Activated CD4-positive, alpha-beta T cell treated with anti-CD3 and anti-CD28 coated beads for 48 hours (primary cell): ENCODE measurements at regions not wholly inside any gene's neighbourhood (a gene's known extent, or its start where the extent isn't known, plus 50 kb on each side); places are given as distances from the start of the nearest gene placed in this dataset.
A peak's percentile ranks its signal among the peaks of the same experiment; 100 is the strongest.

ENCODE experiments used
- DNase-seq: peaks from one replicate; pipeline ENCODE4 v3.0.0-alpha.2; 2020

DNA sequence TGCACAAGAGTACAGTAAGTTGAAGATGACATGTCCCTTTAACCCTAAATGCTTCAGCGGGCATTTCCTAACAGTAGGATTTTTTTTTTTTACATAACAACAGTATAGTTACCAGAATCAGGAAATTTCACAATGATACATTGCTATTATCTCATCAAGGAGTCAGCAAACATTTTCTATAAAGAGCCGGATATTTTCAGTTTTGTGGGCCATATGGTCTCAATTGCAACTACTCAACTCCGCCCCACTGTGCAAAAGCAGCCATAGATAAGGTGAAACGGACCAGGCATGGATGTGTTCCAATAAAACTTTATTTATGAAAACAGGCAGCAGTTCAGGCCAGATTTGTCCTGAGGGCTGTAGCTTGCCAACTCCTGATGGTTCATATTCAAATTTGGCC, 130.6 kb downstream of the SMAD6 start:
- no peak for DNase-seq

DNA sequence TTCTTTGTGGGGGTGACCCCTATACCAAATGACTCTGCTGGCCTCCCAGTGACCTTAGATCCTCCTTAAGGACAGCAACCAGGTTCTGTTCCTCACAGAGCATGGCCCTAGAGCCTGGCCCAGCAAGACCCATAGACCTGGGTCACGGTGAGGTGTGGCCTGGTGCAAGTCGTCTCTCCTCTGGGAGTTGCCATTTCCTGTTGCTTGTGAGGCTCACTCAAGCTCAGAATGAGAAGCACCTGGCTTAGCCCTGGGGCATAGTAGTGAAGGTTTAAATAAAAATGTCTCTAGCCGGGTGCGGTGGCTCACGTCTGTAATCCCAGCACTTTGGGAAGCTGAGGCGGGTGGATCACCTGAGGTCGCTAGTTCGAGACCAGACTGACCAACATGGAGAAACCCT, 131.3 kb downstream of the SMAD6 start:
- DNase-seq = no peak

DNA sequence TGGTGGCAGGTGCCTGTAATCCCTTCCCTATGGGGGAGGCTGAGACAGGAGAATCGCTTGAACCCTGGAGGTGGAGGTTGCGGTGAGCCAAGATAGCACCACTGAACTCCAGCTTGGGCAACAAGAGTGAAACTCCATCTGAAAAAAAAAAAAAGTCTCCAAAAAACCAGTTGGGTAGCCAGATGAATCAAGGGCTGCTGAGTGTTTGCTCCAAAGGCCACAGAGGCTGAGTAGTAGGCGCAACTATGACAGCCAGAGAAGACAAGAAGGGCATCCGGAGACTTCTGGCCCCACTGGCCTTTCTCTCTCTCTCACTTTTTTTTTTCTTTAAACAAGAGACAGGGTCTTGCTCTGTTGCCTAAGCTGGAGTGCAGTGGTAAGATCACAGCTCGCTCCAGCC, 131.8 kb downstream of the SMAD6 start:
- no peak for DNase-seq

DNA sequence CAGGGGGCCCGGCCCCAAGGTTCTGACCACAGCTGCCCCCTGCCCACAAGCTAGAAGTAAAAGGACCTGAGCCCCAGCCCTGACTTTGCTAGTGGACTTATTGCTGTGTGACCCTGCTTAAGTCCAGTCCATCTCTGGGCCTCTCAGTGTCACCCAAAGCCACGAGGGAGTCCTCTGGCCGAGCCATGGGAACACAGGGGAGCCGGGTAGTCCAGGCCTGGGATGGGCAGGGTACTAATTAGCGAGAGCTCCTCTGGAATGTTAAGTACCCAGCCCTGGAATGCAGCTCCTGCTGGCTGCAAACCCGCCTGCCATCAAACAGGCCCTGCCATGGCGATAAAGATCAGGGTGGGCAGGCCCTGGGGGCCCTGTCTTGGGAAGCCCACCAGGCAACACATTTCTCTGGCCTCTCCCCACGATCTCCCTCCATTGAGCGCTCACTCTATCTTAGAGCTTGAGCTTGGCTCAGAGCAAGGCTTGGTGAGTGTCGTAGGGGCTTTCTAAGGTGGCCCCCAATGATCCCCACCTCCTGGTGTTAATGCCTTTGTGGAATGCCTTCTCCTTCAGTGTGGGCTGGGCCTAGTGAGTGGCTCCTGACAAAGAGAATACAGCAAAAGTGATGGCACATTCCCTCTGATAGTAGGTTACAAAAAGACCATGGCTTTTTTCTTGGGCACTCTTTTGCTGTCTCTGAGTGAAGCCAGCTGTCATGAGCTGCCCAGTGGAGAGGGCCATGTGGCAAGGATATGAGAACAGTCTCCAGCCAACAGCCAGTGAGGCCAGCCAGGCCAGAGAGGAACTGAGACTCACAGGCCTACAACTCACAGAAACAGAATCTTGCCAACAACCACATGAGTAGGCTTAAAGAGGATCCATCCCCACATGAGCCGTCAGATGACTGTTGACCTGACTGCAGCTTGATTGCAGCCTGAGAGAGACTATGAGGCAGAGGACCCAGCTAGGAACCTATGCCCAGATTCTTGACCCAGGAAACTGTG, 133.1 kb downstream of the SMAD6 start:
- DNase-seq = no peak

DNA sequence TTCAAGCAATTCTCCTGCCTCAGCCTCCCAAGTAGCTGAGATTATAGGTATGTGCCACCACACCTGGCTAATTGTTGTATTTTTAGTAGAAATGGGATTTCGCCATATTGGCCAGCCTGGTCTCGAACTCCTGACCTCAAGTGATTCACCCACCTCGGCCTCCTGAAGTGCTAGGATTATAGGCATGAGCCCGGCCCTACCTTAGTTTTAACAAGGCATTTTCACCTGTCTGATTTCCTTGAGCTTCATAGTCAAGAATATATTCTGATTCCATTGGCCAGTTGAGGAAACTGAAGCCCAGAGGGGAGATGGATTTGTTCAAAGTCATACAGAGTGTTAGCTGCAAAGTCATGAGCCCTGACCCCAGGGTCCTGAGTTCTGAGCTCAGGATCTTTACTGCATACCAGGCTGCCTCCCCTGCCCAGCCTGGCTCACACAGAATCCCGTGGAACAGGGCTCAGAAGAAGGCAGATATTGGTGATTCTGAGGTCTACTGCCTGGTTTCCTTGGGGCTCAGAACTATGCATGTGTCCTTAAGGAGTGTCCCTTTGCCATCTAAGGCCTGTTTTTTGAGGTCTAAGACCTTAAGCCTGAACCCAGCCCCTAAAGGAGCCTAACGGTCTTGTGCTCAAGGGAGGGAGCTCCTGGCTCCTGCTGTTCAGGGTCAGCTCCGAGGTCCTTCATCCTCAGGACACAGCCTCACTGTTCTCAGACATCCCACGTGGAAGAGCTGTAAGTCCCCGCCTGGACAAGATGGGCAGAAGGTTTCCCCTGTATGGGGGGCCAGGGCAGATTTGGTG, 134.4 kb downstream of the SMAD6 start:
- no peak for DNase-seq

DNA sequence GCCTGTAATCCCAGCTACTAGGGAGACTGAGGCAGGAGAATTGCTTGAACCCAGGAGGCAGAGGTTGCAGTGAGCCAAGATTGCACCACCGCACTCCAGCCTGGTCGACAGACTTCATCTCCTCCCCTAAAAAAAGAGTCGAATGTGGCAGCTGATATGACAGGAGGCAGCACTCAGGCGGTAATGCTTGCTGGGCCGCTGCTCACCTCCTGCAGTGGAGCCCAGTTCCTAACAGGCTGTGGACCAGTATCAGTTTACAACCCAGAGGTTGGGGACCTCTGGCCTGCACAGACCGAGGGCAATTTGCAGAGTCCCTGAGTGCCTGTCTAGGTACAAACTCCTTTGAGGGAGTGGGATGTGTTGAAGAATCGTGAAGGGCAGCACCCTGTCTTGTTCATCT, 136.2 kb downstream of the SMAD6 start:
- no peak for DNase-seq

DNA sequence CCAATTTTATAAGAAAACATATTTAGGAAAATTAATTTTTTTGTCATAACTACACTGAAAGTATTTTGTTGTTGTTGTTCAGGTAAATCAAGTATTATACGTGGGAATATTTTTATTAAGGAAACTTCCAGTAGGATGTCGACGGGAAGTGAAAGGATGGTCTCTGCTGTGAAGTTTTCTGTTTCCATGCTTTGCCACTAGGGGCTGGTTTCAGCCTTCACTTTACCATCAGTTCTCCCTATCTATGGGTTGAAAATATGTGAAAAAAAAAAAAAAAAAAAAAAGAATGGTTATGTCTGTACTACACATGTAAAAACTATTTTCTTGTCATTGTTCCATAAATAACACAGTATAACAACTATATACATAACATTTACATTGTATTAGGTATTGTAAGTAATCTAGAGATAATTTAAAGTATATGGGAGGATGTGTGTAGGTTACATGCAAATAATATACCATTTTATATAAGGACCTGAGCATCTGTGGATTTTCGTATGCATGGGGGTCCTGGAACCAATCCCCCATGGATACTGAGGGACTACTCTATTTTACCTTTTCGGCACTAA, 136.7 kb downstream of the SMAD6 start:
- no peak for DNase-seq

DNA sequence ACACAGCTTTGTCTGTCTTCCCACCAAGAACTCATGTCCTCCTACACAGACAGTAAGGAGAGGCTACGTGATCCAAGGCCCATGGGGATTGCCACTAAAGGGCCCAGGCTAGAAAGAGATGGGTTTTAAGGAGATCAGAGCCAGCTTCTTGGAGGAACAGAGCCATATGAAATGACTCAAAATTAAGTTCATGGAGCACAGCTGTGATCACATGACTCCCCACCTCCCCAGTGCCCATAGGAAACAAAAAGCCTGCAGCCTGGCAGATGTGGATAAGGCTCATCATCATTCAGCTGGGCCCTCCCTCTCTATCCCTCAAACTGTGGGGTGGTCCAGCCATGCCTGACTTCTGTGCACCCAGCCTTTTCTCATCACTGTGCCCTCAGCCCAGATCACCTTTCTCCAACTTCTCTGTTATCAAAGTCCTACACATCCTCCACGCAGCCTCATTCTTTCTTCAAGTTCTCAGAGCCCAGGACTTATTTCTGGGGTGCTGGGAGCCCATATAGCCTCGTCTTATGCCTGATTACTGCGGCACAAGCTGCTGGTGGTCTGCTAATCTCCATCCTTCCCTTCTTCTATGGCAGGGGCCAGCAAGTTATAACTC, 137.6 kb downstream of the SMAD6 start:
- no peak for DNase-seq

DNA sequence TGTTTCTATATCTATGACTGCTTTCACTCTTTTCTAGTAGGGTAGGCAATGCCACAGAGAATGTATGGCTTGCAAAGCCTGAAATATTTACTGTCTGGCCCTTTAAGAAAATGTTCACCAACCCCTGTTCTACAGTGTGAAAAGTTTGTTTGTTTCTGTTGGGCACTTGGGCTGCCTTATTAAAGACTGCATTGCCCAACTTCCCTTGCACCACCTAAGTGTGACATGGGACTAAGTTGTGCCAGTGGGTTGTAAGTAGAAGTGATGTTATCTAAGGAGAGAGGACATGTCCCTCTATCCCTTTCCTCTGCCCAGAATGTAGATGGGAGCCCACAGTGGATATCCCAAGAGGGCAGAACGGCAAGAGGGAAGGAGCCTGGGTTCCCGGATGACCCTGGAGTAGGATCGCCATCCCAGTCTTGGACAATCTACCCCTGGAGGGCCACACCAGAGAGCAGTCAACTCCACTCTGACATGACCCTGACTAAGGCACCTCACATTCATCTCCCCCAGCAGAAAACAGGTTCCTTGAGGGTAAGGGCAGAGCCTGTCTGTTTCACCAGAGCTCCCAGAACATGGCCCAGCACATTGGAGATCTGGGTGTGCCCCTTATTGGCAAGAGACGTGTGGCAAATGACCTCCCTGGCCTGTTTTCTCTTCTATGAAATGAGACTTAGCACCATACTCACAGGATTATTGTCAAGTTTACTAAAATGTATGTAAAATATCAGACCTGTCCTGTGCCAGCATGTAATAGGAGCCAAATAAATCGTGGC, 138.8 kb downstream of the SMAD6 start:
- no peak for DNase-seq

DNA sequence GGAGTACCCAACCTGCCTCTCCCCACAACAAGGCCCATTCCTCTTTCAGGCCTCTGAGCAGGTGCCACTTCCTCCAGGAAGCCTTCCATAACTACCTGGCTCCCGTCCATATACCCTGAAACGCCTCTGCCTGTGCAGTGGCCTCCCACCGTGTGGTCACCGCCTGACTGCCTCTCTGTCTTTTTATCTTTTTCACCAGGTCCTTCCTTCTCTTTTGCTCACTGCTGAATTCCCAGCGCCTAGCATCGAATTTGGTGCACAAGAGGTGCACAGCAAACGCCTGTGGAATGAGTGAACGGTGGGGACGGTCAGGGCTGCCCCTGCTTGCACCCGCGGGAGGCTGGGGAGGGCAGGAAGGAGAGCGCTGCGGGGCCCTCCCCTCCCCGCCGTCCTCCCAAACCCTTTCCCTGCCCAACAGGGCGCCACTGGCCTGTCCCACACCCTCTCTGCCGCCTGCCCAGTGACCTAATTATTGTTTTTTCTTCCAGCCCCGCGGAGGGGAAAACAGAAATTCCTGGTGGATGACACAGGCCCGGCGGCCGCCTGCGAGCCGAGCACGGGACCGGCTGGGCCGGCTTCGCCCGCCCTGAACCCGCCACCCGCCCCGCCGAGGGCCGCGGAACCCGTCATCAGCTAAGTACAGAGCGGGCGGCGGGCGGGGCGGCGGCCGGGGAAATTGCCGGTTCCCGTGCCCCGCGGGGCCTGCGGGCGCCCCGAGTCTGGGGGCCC, 140.1 kb downstream of the SMAD6 start:
- DNase-seq = peak; percentile 21

DNA sequence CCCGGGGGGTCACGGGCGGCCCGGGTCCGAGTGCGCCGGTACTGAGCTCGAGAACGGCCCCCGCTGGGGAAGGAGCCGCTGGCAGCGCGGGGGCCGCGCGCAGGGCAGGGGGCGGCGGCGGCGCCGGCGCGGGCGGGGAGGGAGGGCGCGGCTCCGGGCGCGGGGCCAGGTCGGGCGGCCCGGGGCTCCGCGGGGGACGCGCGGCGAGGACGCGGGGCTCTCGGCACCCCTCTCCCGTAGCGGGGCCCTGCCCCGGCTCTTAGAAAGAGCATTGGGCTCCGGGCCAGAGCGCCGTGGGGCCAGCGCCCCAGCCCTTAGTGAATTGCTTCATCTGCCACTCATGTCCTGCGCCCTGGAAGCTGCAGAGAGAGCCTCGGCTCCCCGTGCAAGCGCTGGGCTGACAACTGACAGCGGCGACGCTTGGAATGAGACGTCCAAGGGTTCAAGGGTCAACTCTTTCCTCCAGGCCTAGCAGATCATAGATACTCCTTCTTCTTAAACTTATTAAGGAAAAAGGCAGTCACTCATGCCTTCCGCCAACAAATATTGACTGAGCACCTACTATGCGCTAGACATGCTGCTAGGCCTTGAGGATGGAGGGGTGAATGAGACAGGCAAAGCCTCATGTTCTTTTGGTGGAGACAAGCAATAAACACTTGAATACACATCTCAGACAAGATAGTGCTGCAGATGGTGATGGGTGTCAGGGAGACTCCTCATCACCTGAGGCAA, 140.8 kb downstream of the SMAD6 start:
- DNase-seq = peak; percentile 12

DNA sequence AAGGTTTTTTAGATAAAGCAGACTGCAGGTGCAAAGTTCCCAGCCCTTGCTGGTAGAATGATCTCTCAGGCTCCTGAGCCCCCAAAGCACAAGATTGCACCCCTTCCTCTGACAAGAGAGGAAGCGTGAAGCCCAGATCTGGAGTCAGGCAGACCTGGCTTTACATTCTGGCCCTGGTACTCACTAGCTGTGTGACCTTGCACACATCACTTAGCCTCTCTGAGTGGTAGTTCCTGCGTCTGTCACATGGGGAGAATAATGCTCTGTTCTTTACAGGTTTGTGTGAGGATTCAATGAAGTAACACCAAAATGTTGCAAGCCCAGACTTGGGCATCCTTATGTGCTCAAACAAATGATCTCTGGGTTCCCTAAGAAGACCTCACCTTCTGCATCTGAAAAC, 141.5 kb downstream of the SMAD6 start:
- no peak for DNase-seq

DNA sequence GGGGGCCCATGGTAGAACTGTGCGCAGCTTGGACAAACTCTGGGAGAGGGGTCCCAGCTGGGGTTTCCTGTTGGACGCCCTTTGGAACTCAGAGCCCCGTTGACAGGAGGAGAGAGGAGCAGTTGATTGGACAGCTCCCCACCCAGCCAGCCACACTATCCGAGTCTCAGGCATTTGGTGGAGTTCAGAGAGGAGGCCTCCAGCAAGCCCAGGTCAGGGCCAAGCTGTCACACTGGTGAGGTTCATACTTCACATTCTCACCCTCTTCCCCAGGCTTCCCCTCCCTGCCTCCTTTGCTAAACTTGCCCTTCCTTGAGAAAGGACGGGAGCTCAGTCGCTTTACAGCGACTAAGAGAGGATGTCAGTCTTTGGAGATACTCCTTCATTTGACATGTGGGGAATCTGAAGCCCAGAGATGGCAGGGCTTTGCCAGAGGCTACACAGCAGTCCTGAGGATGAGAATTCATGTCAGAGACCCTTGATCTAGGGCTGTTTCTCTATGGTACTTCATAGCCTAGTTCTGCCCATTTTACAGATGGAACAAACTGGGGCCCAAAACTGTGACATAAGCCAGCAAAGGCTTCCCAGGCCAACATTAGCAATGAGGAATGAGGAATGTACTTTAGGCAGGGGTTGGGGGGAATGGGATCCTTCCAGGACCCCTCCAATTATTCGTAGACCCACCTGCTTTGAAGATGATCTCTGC, 142.2 kb downstream of the SMAD6 start:
- DNase-seq = no peak

DNA sequence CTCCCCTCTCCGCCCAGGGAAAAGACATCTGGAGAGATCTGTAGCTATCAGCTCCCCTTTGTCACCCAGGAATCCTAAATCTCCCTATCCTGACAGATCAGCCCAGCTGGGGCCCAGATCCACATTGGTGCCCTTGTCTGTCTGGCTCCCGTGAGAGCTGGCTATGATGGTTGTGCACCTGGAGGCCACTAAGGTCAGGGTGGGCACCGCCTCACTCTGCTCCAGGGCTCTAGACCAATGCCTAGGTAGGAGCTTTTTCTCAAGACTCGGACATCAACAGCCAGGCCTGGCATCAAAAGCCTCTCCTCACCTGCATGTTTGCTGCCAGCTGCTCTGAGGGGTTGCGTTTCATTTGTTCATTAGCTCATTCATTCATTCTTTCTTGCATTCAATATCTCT, 142.7 kb downstream of the SMAD6 start:
- DNase-seq = no peak

DNA sequence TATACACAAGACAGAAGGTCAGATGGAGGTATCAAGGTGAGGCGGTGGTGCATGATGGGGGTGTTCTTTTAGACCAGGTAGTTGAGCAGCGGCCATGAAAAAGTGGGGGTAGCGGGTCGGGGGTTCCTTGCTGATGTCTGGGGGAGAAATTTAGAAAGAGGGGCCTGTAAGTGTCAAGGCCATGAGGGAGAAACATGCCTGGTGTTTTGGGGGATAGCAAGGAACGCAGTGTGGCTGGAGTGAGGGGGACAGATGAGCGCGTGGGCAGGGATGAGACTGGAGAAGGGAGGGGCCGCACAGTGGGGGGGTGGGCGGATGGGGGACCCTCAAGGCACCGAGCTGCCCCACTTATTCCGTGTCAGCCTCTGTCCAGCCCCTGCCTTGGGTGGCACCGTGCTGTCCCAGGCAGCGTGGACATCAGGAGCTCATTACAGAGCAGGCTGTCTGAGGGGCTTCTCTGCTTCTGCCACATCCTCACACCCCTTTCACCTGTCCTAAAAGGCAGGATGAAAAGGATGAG, 143.3 kb downstream of the SMAD6 start:
- no peak for DNase-seq

DNA sequence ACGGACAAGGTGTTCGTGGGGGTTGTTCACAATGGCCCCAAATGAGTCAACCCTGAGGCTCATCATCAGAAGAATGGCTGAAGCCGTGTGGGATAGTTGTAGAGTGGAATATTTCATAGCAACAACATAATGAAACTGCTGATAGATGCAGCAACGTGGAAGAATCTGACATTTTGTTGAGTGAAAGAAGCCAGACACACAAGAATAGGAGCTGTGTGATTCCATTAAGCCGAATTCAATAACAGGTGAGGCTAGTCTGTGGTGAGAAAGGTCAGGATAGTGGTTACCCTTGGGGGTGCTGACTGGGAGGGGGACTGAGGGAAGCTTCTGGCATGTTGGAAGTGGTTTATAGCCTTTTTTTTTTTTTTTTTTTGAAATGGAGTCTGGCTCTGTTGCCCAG, 144.0 kb downstream of the SMAD6 start:
- DNase-seq = no peak

DNA sequence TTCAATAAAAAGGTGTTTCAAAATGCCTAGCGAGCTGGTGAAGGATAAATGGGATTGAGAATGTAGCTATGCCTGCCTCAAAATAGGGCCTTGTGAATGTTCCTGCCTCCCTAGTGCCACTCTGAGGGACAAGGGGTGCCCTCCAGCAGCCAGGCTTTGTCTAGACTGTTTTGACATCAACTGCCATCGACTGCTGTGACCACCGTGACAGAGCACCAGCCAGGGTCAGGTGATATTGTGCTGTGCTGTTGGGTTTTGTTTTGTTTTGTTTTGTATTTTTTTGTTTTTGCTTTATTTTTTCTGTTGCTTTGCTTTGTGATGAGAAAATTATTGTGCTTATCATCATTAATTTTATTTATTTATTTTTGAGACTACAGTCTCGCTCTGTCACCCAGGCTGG, 144.8 kb downstream of the SMAD6 start:
- DNase-seq = no peak

DNA sequence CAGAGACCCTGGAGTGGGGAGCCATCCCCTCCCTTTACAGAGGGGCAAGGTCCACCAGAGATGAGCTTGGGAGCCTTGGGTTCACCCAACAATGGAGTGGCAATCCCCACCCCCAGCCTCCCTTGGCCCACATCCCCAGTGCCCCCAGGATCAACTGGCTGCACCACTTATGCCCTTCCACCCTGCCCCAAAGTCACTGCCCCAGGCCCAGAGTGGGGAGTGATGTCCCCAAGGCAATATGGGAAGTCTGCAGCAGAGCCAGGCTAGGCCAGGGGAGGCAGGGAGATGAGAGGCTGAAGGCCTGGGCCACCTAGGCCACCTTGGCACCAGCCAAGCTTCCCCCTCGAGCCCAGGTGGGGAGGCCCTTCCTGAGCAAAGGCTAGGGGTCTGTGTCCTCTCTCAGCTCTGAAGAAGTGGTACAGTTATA, 145.5 kb downstream of the SMAD6 start:
- DNase-seq = no peak

DNA sequence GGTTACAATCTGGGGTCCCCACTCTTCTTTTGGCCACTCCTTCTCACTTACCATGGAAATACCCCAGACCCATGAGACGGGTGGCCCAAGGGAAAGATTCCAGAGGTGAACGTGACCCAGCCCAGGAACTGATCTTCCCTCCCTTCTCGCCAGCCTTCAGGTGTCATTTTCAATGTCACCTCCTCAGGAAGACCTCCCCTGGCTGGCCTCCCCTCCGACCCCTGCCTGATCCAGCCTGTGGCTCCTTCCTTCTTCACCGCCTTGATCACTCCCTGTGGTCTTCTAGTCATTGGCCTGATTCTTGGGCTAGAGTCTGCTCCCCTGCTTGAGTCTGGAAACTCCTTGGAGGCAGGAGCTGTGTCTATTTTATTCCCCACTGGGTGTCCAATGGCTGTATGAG, 146.1 kb downstream of the SMAD6 start:
- DNase-seq = no peak
